ENCODE measurements at regions not wholly inside any gene's neighbourhood (a gene's known extent, or its start where the extent isn't known, plus 50 kb on each side); places are given as distances from the start of the nearest gene placed in this dataset.

GRCh38 chr18:54033052-54033451, 191.4 kb downstream of the MBD2 start:
- no peak for DNase-seq
- Histone ChIP-seq H3K27ac (no peak overlapping the region), H3K4me3 (no peak overlapping the region), H3K9me3 (no peaks in the 10 kb centered on the region), H3K27me3 (no peaks in the 10 kb centered on the region), H3K4me1 (ENCODE audit: insufficient read depth) (no peaks in the 10 kb centered on the region), H3K36me3 (no peaks in the 10 kb centered on the region)
- TF ChIP-seq, protein P1, sequence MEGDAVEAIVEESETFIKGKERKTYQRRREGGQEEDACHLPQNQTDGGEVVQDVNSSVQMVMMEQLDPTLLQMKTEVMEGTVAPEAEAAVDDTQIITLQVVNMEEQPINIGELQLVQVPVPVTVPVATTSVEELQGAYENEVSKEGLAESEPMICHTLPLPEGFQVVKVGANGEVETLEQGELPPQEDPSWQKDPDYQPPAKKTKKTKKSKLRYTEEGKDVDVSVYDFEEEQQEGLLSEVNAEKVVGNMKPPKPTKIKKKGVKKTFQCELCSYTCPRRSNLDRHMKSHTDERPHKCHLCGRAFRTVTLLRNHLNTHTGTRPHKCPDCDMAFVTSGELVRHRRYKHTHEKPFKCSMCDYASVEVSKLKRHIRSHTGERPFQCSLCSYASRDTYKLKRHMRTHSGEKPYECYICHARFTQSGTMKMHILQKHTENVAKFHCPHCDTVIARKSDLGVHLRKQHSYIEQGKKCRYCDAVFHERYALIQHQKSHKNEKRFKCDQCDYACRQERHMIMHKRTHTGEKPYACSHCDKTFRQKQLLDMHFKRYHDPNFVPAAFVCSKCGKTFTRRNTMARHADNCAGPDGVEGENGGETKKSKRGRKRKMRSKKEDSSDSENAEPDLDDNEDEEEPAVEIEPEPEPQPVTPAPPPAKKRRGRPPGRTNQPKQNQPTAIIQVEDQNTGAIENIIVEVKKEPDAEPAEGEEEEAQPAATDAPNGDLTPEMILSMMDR (IDR thresholded peaks at IDR 0.05), result no peak
- TF ChIP-seq POLR2A (IDR thresholded peaks at IDR 0.05) (no peak), EP300 (IDR thresholded peaks at IDR 0.05) (no peak)
- intact Hi-C loops (cut with DNase I), result no loop called here
- WGBS, 3 donors, result 90 to 95% (median 92%) methylated on average over 3 of the region's 3 CpGs

DNA sequence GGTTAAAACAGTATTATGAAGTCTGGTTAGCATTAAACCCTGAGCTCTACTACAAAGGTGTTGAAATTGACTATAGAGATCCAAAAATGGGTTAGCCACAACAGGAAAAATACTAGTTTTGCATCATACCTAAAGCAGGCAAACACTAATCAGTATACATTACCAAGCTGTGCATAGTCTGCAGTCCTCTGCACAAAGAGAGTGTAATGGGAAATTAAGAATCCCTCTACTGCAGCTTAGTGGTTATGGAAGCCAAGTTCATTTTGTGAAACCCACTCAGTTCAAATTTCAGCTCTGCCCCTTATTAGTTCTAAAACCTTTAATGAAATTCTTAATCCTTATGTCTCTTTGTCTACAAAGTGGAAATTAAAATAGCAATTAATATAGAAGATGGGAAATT, 192.1 kb downstream of the MBD2 start:
- TF ChIP-seq, protein P1 (IDR thresholded peaks at IDR 0.05), result no peak
- TF ChIP-seq POLR2A (IDR thresholded peaks at IDR 0.05), result no peak
- no peak for TF ChIP-seq EP300 (IDR thresholded peaks at IDR 0.05)
- intact Hi-C loops (cut with DNase I), result no loop called here
- no peak for DNase-seq
- no peak overlapping the region for H3K4me3 ChIP-seq
- no peaks in the 10 kb centered on the region for H3K27me3 ChIP-seq
- H3K27ac ChIP-seq, result no peak overlapping the region
- H3K9me3 ChIP-seq, result no peaks in the 10 kb centered on the region
- H3K36me3 ChIP-seq, result no peaks in the 10 kb centered on the region
- no peaks in the 10 kb centered on the region for H3K4me1 ChIP-seq (ENCODE audit: insufficient read depth)

DNA sequence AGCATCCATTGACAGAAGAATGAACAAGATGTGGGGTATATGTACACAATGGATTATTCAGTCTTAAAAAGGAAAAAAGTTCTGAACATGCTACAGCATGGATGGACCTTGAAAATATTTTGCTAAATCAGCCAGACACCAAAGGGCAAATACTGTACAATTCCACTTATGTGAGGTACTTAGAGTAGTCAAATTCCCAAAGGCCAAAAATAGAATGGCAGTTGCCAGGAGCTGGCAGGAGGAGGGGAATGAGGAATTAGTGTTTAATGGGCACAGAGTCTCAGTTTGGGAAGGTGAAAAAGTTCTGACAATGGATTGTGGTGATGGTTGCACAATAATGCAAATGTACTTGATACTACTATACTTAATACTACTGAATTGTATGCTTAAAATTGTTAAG, 193.2 kb downstream of the MBD2 start:
- no peak for DNase-seq
- H3K27me3 ChIP-seq, result no peaks in the 10 kb centered on the region
- H3K36me3 ChIP-seq, result no peaks in the 10 kb centered on the region
- no peak overlapping the region for H3K4me3 ChIP-seq
- H3K9me3 ChIP-seq, result no peaks in the 10 kb centered on the region
- intact Hi-C loops (cut with DNase I), result no loop called here
- TF ChIP-seq POLR2A (IDR thresholded peaks at IDR 0.05), result no peak
- TF ChIP-seq EP300 (IDR thresholded peaks at IDR 0.05), result no peak
- TF ChIP-seq, protein P1 (IDR thresholded peaks at IDR 0.05), result no peak
- H3K4me1 ChIP-seq (ENCODE audit: insufficient read depth), result no peaks in the 10 kb centered on the region
- no peak overlapping the region for H3K27ac ChIP-seq

GRCh38 chr18:54030434-54030833, 194.0 kb downstream of the MBD2 start:
- H3K36me3 ChIP-seq, result no peaks in the 10 kb centered on the region
- intact Hi-C loops (cut with DNase I), result no loop called here
- no peaks in the 10 kb centered on the region for H3K4me1 ChIP-seq (ENCODE audit: insufficient read depth)
- no peaks in the 10 kb centered on the region for H3K9me3 ChIP-seq
- no peak overlapping the region for H3K4me3 ChIP-seq
- no peak for DNase-seq
- no peak overlapping the region for H3K27ac ChIP-seq
- no peaks in the 10 kb centered on the region for H3K27me3 ChIP-seq
- WGBS, 3 donors, result 84 to 92% (median 89%) methylated on average over 2 of the region's 2 CpGs
- no peak for TF ChIP-seq POLR2A (IDR thresholded peaks at IDR 0.05)
- TF ChIP-seq, protein P1 (IDR thresholded peaks at IDR 0.05), result no peak
- TF ChIP-seq EP300 (IDR thresholded peaks at IDR 0.05), result no peak

- Histone ChIP-seq H3K9me3 (no peaks in the 10 kb centered on the region), H3K4me1 (ENCODE audit: insufficient read depth) (no peaks in the 10 kb centered on the region), H3K36me3 (no peaks in the 10 kb centered on the region), H3K27ac (no peak overlapping the region), H3K27me3 (no peaks in the 10 kb centered on the region), H3K4me3 (no peak overlapping the region)
- intact Hi-C loops (cut with DNase I), result no loop called here
- WGBS, 3 donors, result 93 to 94% (median 94%) methylated on average over 4 of the region's 4 CpGs
- DNase-seq, result no peak
- TF ChIP-seq POLR2A (IDR thresholded peaks at IDR 0.05), result no peak
- no peak for TF ChIP-seq EP300 (IDR thresholded peaks at IDR 0.05)
- TF ChIP-seq, protein P1 (IDR thresholded peaks at IDR 0.05), result no peak
Observed at GRCh38 chr18:54023471-54023870, 201.0 kb downstream of the MBD2 start.

Measured in ovary (tissue), 7 donors.